SK-N-SH treated with all-trans-retinoic acid at 6 μM for 48 hours (cell line): ENCODE measurements at regions not wholly inside any gene's neighbourhood (a gene's known extent, or its start where the extent isn't known, plus 50 kb on each side); places are given as distances from the start of the nearest gene placed in this dataset.

ENCODE experiments used
- GLIS3 ChIP-seq: fragments of 250-450 bp; sonication (Bioruptor Pico); IDR thresholded peaks from 2 replicates; pipeline ENCODE4 v1.5.0; 2020; ENCODE audit warnings: mild to moderate bottlenecking, moderate library complexity
- ISL1 ChIP-seq: fragments of 250-450 bp; sonication (Bioruptor Pico); IDR thresholded peaks from 2 replicates; pipeline ENCODE4 v2.1.2; 2022; ENCODE audit warnings: mild to moderate bottlenecking, moderate library complexity
- OSR1 ChIP-seq: fragments of 250-450 bp; sonication (Bioruptor Pico); IDR thresholded peaks from 2 replicates; pipeline ENCODE4 v1.8.0; 2022; ENCODE audit warnings: moderate library complexity, mild to moderate bottlenecking, inconsistent platforms
- PPARA ChIP-seq: fragments of 250-450 bp; sonication (Bioruptor Pico); IDR thresholded peaks from 2 replicates; pipeline ENCODE4 v1.5.0; 2020; ENCODE audit warnings: mild to moderate bottlenecking, borderline replicate concordance
- RARB ChIP-seq: fragments of 250-450 bp; sonication (Bioruptor Pico); IDR thresholded peaks from 2 replicates; pipeline ENCODE4 v1.8.0; 2021; ENCODE audit warnings: mild to moderate bottlenecking, moderate library complexity
- TOX ChIP-seq: fragments of 250-450 bp; sonication (Bioruptor Pico); IDR thresholded peaks from 2 replicates; pipeline ENCODE4 v1.8.0; 2021; ENCODE audit warnings: mild to moderate bottlenecking, moderate library complexity, borderline replicate concordance
- ZC3H10 ChIP-seq: fragments of 250-450 bp; sonication (Bioruptor Pico); IDR thresholded peaks from 2 replicates; pipeline ENCODE4 v1.5.1; 2021; ENCODE audit warnings: mild to moderate bottlenecking, moderate library complexity
- ZFP3 ChIP-seq: fragments of 250-450 bp; sonication (Bioruptor Pico); IDR thresholded peaks from 2 replicates; pipeline ENCODE4 v1.5.0; 2020; ENCODE audit warnings: mild to moderate bottlenecking, moderate library complexity
- ZNF8 ChIP-seq: fragments of 450-650 bp; formaldehyde crosslinking; IDR thresholded peaks from 2 replicates; pipeline ENCODE4 v1.5.0; 2020; ENCODE audit warnings: mild to moderate bottlenecking, moderate library complexity
- TF ChIP-seq, protein P1 (sequence below): fragments of 250-450 bp; sonication (Bioruptor Pico); IDR thresholded peaks from 2 replicates; pipeline ENCODE4 v1.8.0; 2020; ENCODE audit warnings: mild to moderate bottlenecking, moderate library complexity, borderline replicate concordance
- TF ChIP-seq, protein P2 (sequence below): fragments of 250-450 bp; sonication (Bioruptor Pico); IDR thresholded peaks from 2 replicates; pipeline ENCODE4 v1.5.1; 2021; ENCODE audit warnings: mild to moderate bottlenecking, moderate library complexity

DNA sequence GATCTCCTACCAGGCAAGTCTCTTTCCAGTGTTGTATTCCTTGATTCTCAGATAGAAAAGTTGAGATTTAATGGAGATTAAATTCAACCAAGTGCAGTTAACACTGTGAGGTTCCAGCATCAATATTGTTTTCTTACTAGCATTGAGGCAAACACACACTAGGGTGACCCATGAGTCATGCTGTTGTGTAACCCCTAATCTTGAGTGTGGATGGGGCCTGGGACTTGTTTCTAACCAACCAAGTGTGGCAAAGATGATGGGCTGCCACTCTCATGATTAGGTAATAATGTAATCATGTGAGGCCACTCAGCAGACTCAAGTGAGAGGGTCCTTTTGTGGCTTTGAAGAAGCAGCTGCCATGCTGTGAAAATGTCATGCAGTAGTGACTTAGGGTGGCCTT lies 394.2 kb downstream of the IRX2 start:
- TF ChIP-seq, protein P1, sequence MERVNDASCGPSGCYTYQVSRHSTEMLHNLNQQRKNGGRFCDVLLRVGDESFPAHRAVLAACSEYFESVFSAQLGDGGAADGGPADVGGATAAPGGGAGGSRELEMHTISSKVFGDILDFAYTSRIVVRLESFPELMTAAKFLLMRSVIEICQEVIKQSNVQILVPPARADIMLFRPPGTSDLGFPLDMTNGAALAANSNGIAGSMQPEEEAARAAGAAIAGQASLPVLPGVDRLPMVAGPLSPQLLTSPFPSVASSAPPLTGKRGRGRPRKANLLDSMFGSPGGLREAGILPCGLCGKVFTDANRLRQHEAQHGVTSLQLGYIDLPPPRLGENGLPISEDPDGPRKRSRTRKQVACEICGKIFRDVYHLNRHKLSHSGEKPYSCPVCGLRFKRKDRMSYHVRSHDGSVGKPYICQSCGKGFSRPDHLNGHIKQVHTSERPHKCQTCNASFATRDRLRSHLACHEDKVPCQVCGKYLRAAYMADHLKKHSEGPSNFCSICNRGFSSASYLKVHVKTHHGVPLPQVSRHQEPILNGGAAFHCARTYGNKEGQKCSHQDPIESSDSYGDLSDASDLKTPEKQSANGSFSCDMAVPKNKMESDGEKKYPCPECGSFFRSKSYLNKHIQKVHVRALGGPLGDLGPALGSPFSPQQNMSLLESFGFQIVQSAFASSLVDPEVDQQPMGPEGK = no peak
- TF ChIP-seq OSR1 (CRISPR knock-in tag) = no peak
- TF ChIP-seq ZFP3 = no peak
- no peak for TF ChIP-seq GLIS3 (CRISPR knock-in tag)
- no peak for TF ChIP-seq PPARA (CRISPR knock-in tag)
- TF ChIP-seq ISL1 (CRISPR knock-in tag) = no peak
- TF ChIP-seq, protein P2, sequence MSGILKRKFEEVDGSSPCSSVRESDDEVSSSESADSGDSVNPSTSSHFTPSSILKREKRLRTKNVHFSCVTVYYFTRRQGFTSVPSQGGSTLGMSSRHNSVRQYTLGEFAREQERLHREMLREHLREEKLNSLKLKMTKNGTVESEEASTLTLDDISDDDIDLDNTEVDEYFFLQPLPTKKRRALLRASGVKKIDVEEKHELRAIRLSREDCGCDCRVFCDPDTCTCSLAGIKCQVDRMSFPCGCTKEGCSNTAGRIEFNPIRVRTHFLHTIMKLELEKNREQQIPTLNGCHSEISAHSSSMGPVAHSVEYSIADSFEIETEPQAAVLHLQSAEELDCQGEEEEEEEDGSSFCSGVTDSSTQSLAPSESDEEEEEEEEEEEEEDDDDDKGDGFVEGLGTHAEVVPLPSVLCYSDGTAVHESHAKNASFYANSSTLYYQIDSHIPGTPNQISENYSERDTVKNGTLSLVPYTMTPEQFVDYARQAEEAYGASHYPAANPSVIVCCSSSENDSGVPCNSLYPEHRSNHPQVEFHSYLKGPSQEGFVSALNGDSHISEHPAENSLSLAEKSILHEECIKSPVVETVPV = no peak
- no peak for TF ChIP-seq ZNF8
- TF ChIP-seq RARB (CRISPR knock-in tag) = no peak
- no peak for TF ChIP-seq TOX (CRISPR knock-in tag)
- no peak for TF ChIP-seq ZC3H10 (CRISPR knock-in tag)
